ENCODE measurements at regions not wholly inside any gene's neighbourhood (a gene's known extent, or its start where the extent isn't known, plus 50 kb on each side); places are given as distances from the start of the nearest gene placed in this dataset.

- TF ChIP-seq CTCF (IDR thresholded peaks at IDR 0.05) (no peak), POLR2A (IDR thresholded peaks at IDR 0.05) (no peak)
Measured at GRCh38 chr19:34598217-34599155, 78.5 kb downstream of the SCGB2B2 start.

Data from right lobe of liver (tissue), 4 donors.